ENCODE measurements at regions not wholly inside any gene's neighbourhood (a gene's known extent, or its start where the extent isn't known, plus 50 kb on each side); places are given as distances from the start of the nearest gene placed in this dataset.
"Not testable (repeated sequence)": the region's sequence is repeated elsewhere in the genome, so short reads cannot be mapped to it uniquely, and the experiment has no call there.

- TF ChIP-seq POLR2AphosphoS5 (IDR thresholded peaks at IDR 0.05) = no peak
- no peak for TF ChIP-seq CTCF (IDR thresholded peaks at IDR 0.05)
- TF ChIP-seq POLR2A (IDR thresholded peaks at IDR 0.05) = no peak
Measured at GRCh38 chr11:121901886-121902285, 214.1 kb downstream of the BLID start.

GRCh38 chr11:121901417-121901816 is 214.6 kb downstream of the BLID start:
- H3K27me3 ChIP-seq; DNase-seq (ENCODE audit: low spot score in 2 of 2); H3K27ac ChIP-seq; H3K9me3 ChIP-seq; H3K36me3 ChIP-seq; H3K4me3 ChIP-seq; H3K4me1 ChIP-seq; intact Hi-C loops (cut with DNase I; ENCODE audit: low total_unique reads): not testable (repeated sequence)

More at GRCh38 chr11:121901886-121902285, 214.1 kb downstream of the BLID start:
- no peaks in the 10 kb centered on the region for H3K9me3 ChIP-seq
- H3K27ac ChIP-seq = no peak overlapping the region
- intact Hi-C loops (cut with DNase I; ENCODE audit: low total_unique reads) = no loop called here
- H3K4me3 ChIP-seq = no peak overlapping the region
- no peaks in the 10 kb centered on the region for H3K27me3 ChIP-seq
- no peaks in the 10 kb centered on the region for H3K36me3 ChIP-seq
- DNase-seq (ENCODE audit: low spot score in 2 of 2) = no peak
- H3K4me1 ChIP-seq = no peaks in the 10 kb centered on the region

GRCh38 chr11:121899520-121899919 is 216.5 kb downstream of the BLID start:
- no peak for DNase-seq (ENCODE audit: low spot score in 2 of 2)
- Histone ChIP-seq H3K36me3 (no peaks in the 10 kb centered on the region), H3K4me3 (no peak overlapping the region), H3K9me3 (no peaks in the 10 kb centered on the region), H3K27ac (no peak overlapping the region), H3K4me1 (no peaks in the 10 kb centered on the region), H3K27me3 (no peaks in the 10 kb centered on the region)
- intact Hi-C loops (cut with DNase I; ENCODE audit: low total_unique reads) = no loop called here
- no peak for TF ChIP-seq CTCF (IDR thresholded peaks at IDR 0.05)
- no peak for TF ChIP-seq POLR2AphosphoS5 (IDR thresholded peaks at IDR 0.05)
- no peak for TF ChIP-seq POLR2A (IDR thresholded peaks at IDR 0.05)

GRCh38 chr11:121898903-121899302 is 217.1 kb downstream of the BLID start:
- intact Hi-C loops (cut with DNase I; ENCODE audit: low total_unique reads) = no loop called here
- TF ChIP-seq POLR2AphosphoS5 (IDR thresholded peaks at IDR 0.05) (no peak), CTCF (IDR thresholded peaks at IDR 0.05) (no peak), POLR2A (IDR thresholded peaks at IDR 0.05) (no peak)
- no peak for DNase-seq (ENCODE audit: low spot score in 2 of 2)
- Histone ChIP-seq H3K36me3 (no peaks in the 10 kb centered on the region), H3K4me1 (no peaks in the 10 kb centered on the region), H3K9me3 (no peaks in the 10 kb centered on the region), H3K27ac (no peak overlapping the region), H3K27me3 (no peaks in the 10 kb centered on the region), H3K4me3 (no peak overlapping the region)

GRCh38 chr11:121895919-121896318 is 220.1 kb downstream of the BLID start:
- no peak for DNase-seq (ENCODE audit: low spot score in 2 of 2)
- TF ChIP-seq POLR2A (IDR thresholded peaks at IDR 0.05) = no peak
- no peak for TF ChIP-seq POLR2AphosphoS5 (IDR thresholded peaks at IDR 0.05)
- no peak for TF ChIP-seq CTCF (IDR thresholded peaks at IDR 0.05)
- Histone ChIP-seq H3K27me3 (no peaks in the 10 kb centered on the region), H3K4me3 (no peak overlapping the region), H3K36me3 (no peaks in the 10 kb centered on the region), H3K9me3 (no peaks in the 10 kb centered on the region), H3K4me1 (no peaks in the 10 kb centered on the region), H3K27ac (no peak overlapping the region)
- intact Hi-C loops (cut with DNase I; ENCODE audit: low total_unique reads) = no loop called here

GRCh38 chr11:121894581-121894980 is 221.4 kb downstream of the BLID start:
- no peaks in the 10 kb centered on the region for H3K4me1 ChIP-seq
- TF ChIP-seq POLR2AphosphoS5 (IDR thresholded peaks at IDR 0.05) (no peak), CTCF (IDR thresholded peaks at IDR 0.05) (no peak), POLR2A (IDR thresholded peaks at IDR 0.05) (no peak)
- intact Hi-C loops (cut with DNase I; ENCODE audit: low total_unique reads) = no loop called here
- no peaks in the 10 kb centered on the region for H3K36me3 ChIP-seq
- no peak overlapping the region for H3K27ac ChIP-seq
- H3K9me3 ChIP-seq = no peaks in the 10 kb centered on the region
- DNase-seq (ENCODE audit: low spot score in 2 of 2) = no peak
- no peaks in the 10 kb centered on the region for H3K27me3 ChIP-seq
- no peak overlapping the region for H3K4me3 ChIP-seq

Measured in breast epithelium (tissue), 4 donors.